H9 (cell line): ENCODE measurements at regions not wholly inside any gene's neighbourhood (a gene's known extent, or its start where the extent isn't known, plus 50 kb on each side); places are given as distances from the start of the nearest gene placed in this dataset.

ENCODE experiments used
- DNase-seq: peaks from one replicate; pipeline ENCODE4 v3.0.0-alpha.2; 2017
- H2AFZ ChIP-seq: one replicate; pipeline ENCODE4 v1.6.1; 2013; ENCODE audit warnings: mild to moderate bottlenecking, low read length, control low read depth, moderate library complexity
- H2AK5ac ChIP-seq: 2 replicates; pipeline ENCODE4 v1.6.1; 2013; ENCODE audit warnings: low read length, control low read depth, mixed read lengths; ENCODE audit not compliant: insufficient read length
- H2BK120ac ChIP-seq: one replicate; pipeline ENCODE4 v1.6.1; 2013; ENCODE audit warnings: low read depth, mild to moderate bottlenecking, low read length, control low read depth, inconsistent platforms; ENCODE audit not compliant: poor library complexity, severe bottlenecking
- H2BK12ac ChIP-seq: 2 replicates; pipeline ENCODE4 v1.6.1; 2013; ENCODE audit warnings: low read length, control low read depth, mixed read lengths, low read depth; ENCODE audit not compliant: insufficient read length
- H2BK15ac ChIP-seq: 2 replicates; pipeline ENCODE4 v1.6.1; 2013; ENCODE audit warnings: low read depth, low read length, control low read depth
- H2BK20ac ChIP-seq: one replicate; pipeline ENCODE4 v1.6.1; 2013; ENCODE audit warnings: low read depth, mild to moderate bottlenecking, low read length, control low read depth, inconsistent platforms; ENCODE audit not compliant: poor library complexity, severe bottlenecking
- H2BK5ac ChIP-seq: 2 replicates; pipeline ENCODE4 v1.6.1; 2013; ENCODE audit warnings: low read length, control low read depth, mixed read lengths; ENCODE audit not compliant: insufficient read length
- H3K14ac ChIP-seq: 2 replicates; pipeline ENCODE4 v1.6.1; 2013; ENCODE audit warnings: low read length, control low read depth; ENCODE audit not compliant: insufficient read depth
- H3K18ac ChIP-seq: 2 replicates; pipeline ENCODE4 v1.6.1; 2013; ENCODE audit warnings: low read depth, mild to moderate bottlenecking, mixed read lengths, low read length, control low read depth; ENCODE audit not compliant: insufficient read length
- H3K23ac ChIP-seq: 2 replicates; pipeline ENCODE4 v1.6.1; 2013; ENCODE audit warnings: low read length, control low read depth, mixed read lengths, low read depth; ENCODE audit not compliant: insufficient read length
- H3K23me2 ChIP-seq: 2 replicates; pipeline ENCODE4 v1.6.1; 2013; ENCODE audit warnings: low read depth, mild to moderate bottlenecking, mixed read lengths, low read length, control low read depth; ENCODE audit not compliant: insufficient read length, poor library complexity, severe bottlenecking
- H3K27ac ChIP-seq: 2 replicates; pipeline ENCODE4 v1.5.1; 2013; ENCODE audit warnings: low read length, control low read depth, mixed read lengths, low read depth; ENCODE audit not compliant: insufficient read length
- H3K27me3 ChIP-seq: 2 replicates; pipeline ENCODE4 v1.6.1; 2013; ENCODE audit warnings: low read length, control low read depth, inconsistent platforms; ENCODE audit not compliant: insufficient read depth
- H3K4ac ChIP-seq: 2 replicates; pipeline ENCODE4 v1.6.1; 2013; ENCODE audit warnings: low read depth, mild to moderate bottlenecking, control low read depth, inconsistent platforms, low read length, moderate library complexity
- H3K4me1 ChIP-seq: 2 replicates; pipeline ENCODE4 v1.6.1; 2013; ENCODE audit warnings: low read length, control low read depth, inconsistent platforms; ENCODE audit not compliant: insufficient read depth
- H3K4me2 ChIP-seq: 2 replicates; pipeline ENCODE4 v1.6.1; 2013; ENCODE audit warnings: low read length, control low read depth, mixed read lengths; ENCODE audit not compliant: insufficient read length, insufficient read depth
- H3K56ac ChIP-seq: 2 replicates; pipeline ENCODE4 v1.6.1; 2013; ENCODE audit warnings: low read depth, mild to moderate bottlenecking, mixed read lengths, low read length, control low read depth; ENCODE audit not compliant: insufficient read length
- H3K79me1 ChIP-seq: 2 replicates; pipeline ENCODE4 v1.6.1; 2013; ENCODE audit warnings: low read depth, mild to moderate bottlenecking, moderate library complexity, low read length, control low read depth, inconsistent platforms; ENCODE audit not compliant: insufficient read depth, poor library complexity, severe bottlenecking
- H3K79me2 ChIP-seq: 2 replicates; pipeline ENCODE4 v1.6.1; 2013; ENCODE audit warnings: low read length, control low read depth, inconsistent platforms; ENCODE audit not compliant: insufficient read depth
- H3K9ac ChIP-seq: 2 replicates; pipeline ENCODE4 v1.6.1; 2013; ENCODE audit warnings: low read length, control low read depth, mixed read lengths; ENCODE audit not compliant: insufficient read length; ENCODE audit errors: extremely low read depth
- H3K9me3 ChIP-seq: one replicate; pipeline ENCODE4 v1.6.1; 2013; ENCODE audit warnings: low read depth, low read length, inconsistent platforms; ENCODE audit not compliant: control insufficient read depth
- H3T11ph ChIP-seq: one replicate; pipeline ENCODE4 v1.6.1; 2013; ENCODE audit warnings: mild to moderate bottlenecking, low read length, control low read depth, inconsistent platforms
- H4K20me1 ChIP-seq: one replicate; pipeline ENCODE4 v1.6.1; 2013; ENCODE audit not compliant: control insufficient read depth, insufficient read length, insufficient read depth
- H4K5ac ChIP-seq: 2 replicates; pipeline ENCODE4 v1.6.1; 2013; ENCODE audit warnings: low read depth, mild to moderate bottlenecking, mixed read lengths, low read length, control low read depth; ENCODE audit not compliant: insufficient read length
- H4K8ac ChIP-seq: replicated peaks from 2 replicates; pipeline ENCODE4 v1.6.1; 2013; ENCODE audit warnings: low read length, control low read depth, mixed read lengths, low read depth; ENCODE audit not compliant: insufficient read length
- H4K91ac ChIP-seq: 2 replicates; pipeline ENCODE4 v1.6.1; 2013; ENCODE audit warnings: low read depth, mild to moderate bottlenecking, moderate library complexity, mixed read lengths, low read length, control low read depth; ENCODE audit not compliant: insufficient read length
- H3K27ac Mint-ChIP-seq, 3 experiments: 2 replicates in 2 of 3; 3 replicates in 1 of 3; pipeline ENCODE4 v1.8.0; 2020 to 2021; ENCODE audit warnings: mixed read lengths in 3 of 3, mild to moderate bottlenecking in 1 of 3, moderate library complexity in 1 of 3
- H3K27me3 Mint-ChIP-seq: 2 replicates; pipeline ENCODE4 v1.8.0; 2021; ENCODE audit warnings: low read depth, mild to moderate bottlenecking, moderate library complexity, mixed read lengths
- H3K36me3 Mint-ChIP-seq, 3 experiments: 2 replicates in 2 of 3; 3 replicates in 1 of 3; pipeline ENCODE4 v1.8.0; 2020 to 2021; ENCODE audit warnings: low read depth in 3 of 3, mixed read lengths in 3 of 3; ENCODE audit not compliant: insufficient read depth in 1 of 3
- H3K4me1 Mint-ChIP-seq, 2 experiments: 2 replicates each; pipeline ENCODE4 v1.8.0; 2020; ENCODE audit warnings: mixed read lengths in 2 of 2
- H3K4me3 Mint-ChIP-seq, 2 experiments: 2 replicates in 1 of 2; 3 replicates in 1 of 2; pipeline ENCODE4 v1.8.0; 2020 to 2021; ENCODE audit warnings: mild to moderate bottlenecking in 2 of 2, mixed read lengths in 2 of 2, moderate library complexity in 1 of 2
- H3K9me3 Mint-ChIP-seq, 2 experiments: 2 replicates in 1 of 2; 3 replicates in 1 of 2; pipeline ENCODE4 v1.8.0; 2020; ENCODE audit warnings: mild to moderate bottlenecking in 2 of 2, mixed read lengths in 2 of 2, moderate library complexity in 1 of 2
- WGBS: extraction: QIAGEN DNeasy Blood & Tissue Kit; methylation state at CpG from one replicate; pipeline ENCODE4 v1.1.7; 2013; ENCODE audit warnings: missing lambda C conversion rate, low lambda C conversion rate, mixed read lengths; ENCODE audit not compliant: insufficient read length; ENCODE audit errors: extremely low coverage; 5-methylcytosine and 5-hydroxymethylcytosine counted together
- TF ChIP-seq, protein P1 (sequence below): fragments of 200-600 bp; sonication (generic); conservative IDR thresholded peaks from 3 replicates; pipeline ENCODE4 v1.8.0; 2021; ENCODE audit warnings: antibody characterized with exemption, mild to moderate bottlenecking

DNA sequence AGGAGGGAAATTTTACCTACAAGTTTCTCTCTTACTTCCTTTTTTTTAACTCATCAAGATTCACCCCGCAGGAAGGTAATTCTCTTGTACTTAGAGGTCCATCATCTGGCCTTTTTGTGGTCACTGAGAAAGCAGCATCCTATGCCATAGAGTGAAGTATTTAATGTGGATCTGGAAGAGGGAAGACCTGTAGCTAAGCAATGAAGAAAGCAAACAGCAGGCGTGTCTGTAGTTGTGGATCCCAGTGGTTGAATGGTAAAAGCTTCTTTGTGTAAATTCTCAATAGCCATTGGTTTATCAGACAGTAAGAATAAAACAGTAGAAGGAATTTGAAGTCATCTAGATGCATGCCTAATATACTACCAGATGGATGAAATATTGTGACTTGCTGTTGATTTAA lies 196.4 kb downstream of the ANKRD7 start:
- Histone ChIP-seq H3K27me3 (no peaks in the 10 kb centered on the region), H2BK12ac (no peak overlapping the region), H3K9ac (no peak overlapping the region), H3K79me1 (no peaks in the 10 kb centered on the region), H2BK120ac (no peak overlapping the region), H3K18ac (no peak overlapping the region), H3K23ac (no peak overlapping the region), H4K20me1 (no peaks in the 10 kb centered on the region), H2BK5ac (no peak overlapping the region), H4K5ac (no peak overlapping the region), H2BK15ac (no peak overlapping the region), H2BK20ac (no peak overlapping the region), H2AK5ac (no peak overlapping the region), H4K8ac (no peak overlapping the region), H3K4me2 (no peak overlapping the region), H3K4ac (no peak overlapping the region), H3K9me3 (no peaks in the 10 kb centered on the region), H3K56ac (no peak overlapping the region), H4K91ac (no peak overlapping the region), H3T11ph (no peak overlapping the region), H3K79me2 (no peaks in the 10 kb centered on the region), H3K4me1 (no peaks in the 10 kb centered on the region), H3K14ac (no peak overlapping the region), H3K23me2 (no peaks in the 10 kb centered on the region), H2AFZ (no peak overlapping the region), H3K27ac (no peak overlapping the region)
- H3K27me3 Mint-ChIP-seq, result no peaks in the 10 kb centered on the region
- DNase-seq, result no peak
- no CpG with 5 or more reads among the region's 2 CpGs for WGBS
- no peaks in the 10 kb centered on the region for H3K36me3 Mint-ChIP-seq
- H3K4me1 Mint-ChIP-seq, result peaks cover 5% of the 10 kb centered on the region in 2 experiments; a peak in 2 of 4 replicates
- H3K27ac Mint-ChIP-seq, result no peak overlapping the region
- no peaks in the 10 kb centered on the region for H3K9me3 Mint-ChIP-seq
- H3K4me3 Mint-ChIP-seq, result no peak overlapping the region
- TF ChIP-seq, protein P1, sequence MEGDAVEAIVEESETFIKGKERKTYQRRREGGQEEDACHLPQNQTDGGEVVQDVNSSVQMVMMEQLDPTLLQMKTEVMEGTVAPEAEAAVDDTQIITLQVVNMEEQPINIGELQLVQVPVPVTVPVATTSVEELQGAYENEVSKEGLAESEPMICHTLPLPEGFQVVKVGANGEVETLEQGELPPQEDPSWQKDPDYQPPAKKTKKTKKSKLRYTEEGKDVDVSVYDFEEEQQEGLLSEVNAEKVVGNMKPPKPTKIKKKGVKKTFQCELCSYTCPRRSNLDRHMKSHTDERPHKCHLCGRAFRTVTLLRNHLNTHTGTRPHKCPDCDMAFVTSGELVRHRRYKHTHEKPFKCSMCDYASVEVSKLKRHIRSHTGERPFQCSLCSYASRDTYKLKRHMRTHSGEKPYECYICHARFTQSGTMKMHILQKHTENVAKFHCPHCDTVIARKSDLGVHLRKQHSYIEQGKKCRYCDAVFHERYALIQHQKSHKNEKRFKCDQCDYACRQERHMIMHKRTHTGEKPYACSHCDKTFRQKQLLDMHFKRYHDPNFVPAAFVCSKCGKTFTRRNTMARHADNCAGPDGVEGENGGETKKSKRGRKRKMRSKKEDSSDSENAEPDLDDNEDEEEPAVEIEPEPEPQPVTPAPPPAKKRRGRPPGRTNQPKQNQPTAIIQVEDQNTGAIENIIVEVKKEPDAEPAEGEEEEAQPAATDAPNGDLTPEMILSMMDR, result no peak
